ENCODE measurements at regions not wholly inside any gene's neighbourhood (a gene's known extent, or its start where the extent isn't known, plus 50 kb on each side); places are given as distances from the start of the nearest gene placed in this dataset.

DNA sequence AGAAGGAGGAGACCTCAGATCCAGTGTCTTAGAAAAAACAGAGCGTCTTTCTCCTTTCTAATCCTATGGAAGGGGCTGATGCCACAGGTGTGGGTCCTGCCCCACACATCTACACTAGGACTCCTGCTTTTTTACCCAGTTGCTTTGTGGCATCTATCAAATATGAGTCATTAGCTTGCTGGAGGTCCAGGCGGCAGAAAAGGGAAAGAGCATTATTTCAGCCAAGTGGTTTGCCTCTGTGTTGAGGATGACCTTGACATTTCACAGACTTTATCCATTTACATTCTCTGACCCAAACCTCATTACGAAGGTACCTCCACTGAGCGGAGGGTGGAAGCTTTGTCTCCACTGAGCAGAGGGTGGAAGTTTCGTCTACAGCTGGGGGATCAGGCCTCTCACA, 308.4 kb upstream of the KLF6 start:
- DNase-seq, result no peak
- H3K36me3 ChIP-seq, result no peaks in the 10 kb centered on the region
- 83 to 91% methylated on average over 2 to 5 of the region's 5 CpGs for WGBS, 2 donors (ENCODE audit: low coverage in 1 of 2)
- H3K4me3 ChIP-seq, result no peak overlapping the region
- no peaks in the 10 kb centered on the region for H3K27me3 ChIP-seq
- TF ChIP-seq EP300 (IDR thresholded peaks at IDR 0.05; ENCODE audit: low read depth) (no peak), POLR2AphosphoS5 (IDR thresholded peaks at IDR 0.05) (no peak), CTCF (IDR thresholded peaks at IDR 0.05) (no peak), POLR2A (IDR thresholded peaks at IDR 0.05) (no peak)
- H3K9me3 ChIP-seq, result no peaks in the 10 kb centered on the region
- H3K4me1 ChIP-seq, result no peaks in the 10 kb centered on the region
- in situ Hi-C loops (cut with MboI; ENCODE audit: low pct_ligation_motif_present in 1 of 4, low pct_unique_long_range_greater_than_20kb in 1 of 4, low sequenced_read_pairs in 3 of 4) (no loop called here), intact Hi-C loops (cut with DNase I; ENCODE audit: low total_unique reads) (no loop called here)
- H3K27ac ChIP-seq, result no peak overlapping the region

DNA sequence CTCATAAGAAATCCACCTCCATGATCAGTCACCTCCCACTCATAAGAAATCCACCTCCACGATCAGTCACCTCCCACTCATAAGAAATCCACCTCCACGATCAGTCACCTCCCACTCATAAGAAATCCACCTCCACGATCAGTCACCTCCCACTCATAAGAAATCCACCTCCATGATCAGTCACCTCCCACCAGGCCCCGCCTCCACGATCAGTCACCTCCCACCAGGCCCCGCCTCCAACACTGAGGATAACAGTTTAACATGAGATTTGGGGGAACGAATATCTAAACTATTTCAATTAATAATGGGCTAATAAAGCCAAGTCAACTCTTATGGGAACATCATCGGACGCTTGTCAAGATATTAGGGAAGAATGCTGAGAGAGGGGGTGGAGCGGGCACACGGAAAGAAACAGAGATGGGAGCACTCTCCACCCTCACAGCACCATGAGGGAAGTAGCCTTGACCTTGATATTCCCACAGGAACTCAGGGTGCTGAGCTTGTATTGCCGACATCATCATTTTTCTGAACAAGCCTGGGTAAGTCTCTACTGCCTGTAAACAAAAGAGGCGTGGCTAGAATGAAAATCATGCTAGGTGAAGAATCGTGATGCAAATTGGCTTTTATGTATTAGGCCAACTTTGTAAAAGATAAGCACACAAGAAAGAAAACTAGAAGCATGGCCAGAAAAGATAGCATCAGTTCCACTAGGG, 303.5 kb upstream of the KLF6 start:
- DNase-seq, result no peak
- Histone ChIP-seq H3K4me3 (no peak overlapping the region), H3K27me3 (no peaks in the 10 kb centered on the region), H3K4me1 (peaks cover 0 to 5% (median 2%) of the 10 kb centered on the region in 4 donors), H3K27ac (no peak overlapping the region), H3K9me3 (no peaks in the 10 kb centered on the region), H3K36me3 (no peaks in the 10 kb centered on the region)
- WGBS, 2 donors (ENCODE audit: low coverage in 1 of 2), result 92 to 98% methylated on average over 8 to 14 of the region's 14 CpGs
- in situ Hi-C loops (cut with MboI; ENCODE audit: low pct_ligation_motif_present in 1 of 4, low pct_unique_long_range_greater_than_20kb in 1 of 4, low sequenced_read_pairs in 3 of 4), result no loop called here
- no peak for TF ChIP-seq CTCF (IDR thresholded peaks at IDR 0.05)
- no peak for TF ChIP-seq EP300 (IDR thresholded peaks at IDR 0.05; ENCODE audit: low read depth)
- TF ChIP-seq POLR2AphosphoS5 (IDR thresholded peaks at IDR 0.05), result no peak
- no peak for TF ChIP-seq POLR2A (IDR thresholded peaks at IDR 0.05)
- intact Hi-C loops (cut with DNase I; ENCODE audit: low total_unique reads), result no loop called here

DNA sequence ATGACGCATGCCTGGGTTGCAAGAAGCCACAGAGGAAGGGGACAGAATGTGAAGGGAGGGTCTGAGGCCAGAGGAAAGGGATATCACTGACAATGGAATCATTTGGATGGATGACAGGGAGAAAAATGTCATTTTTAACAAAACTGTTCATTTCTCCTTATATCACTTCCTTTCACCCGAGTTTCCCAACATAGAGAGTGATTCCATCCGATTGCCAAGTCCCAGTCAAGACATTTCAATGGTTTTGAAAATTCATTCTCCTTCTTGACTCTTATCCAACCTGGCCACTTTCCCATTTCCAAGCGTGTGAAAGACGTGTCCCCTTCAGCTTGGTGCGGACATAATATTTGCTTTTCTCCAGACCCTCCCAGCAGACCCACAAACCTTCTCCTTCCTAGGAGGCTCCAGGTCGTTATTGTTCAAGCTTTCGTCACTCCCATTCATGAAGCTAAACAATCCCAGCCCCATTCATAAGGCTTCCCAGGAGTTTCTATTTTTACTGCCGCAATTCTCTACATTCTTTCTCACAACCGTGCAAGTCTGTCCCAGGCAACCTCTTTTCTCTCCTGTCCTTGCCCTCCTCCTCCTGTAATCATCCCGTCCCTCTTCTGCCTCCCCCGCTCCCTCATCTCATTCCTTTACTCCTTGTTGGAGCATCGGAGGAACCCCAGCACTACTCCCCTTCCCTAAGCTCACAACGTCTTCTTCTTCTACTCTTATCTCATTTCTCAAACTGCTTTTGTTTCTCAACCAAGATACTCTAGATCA, 301.3 kb upstream of the KLF6 start:
- Histone ChIP-seq H3K36me3 (no peaks in the 10 kb centered on the region), H3K9me3 (no peaks in the 10 kb centered on the region), H3K27ac (no peak overlapping the region), H3K4me3 (no peak overlapping the region), H3K4me1 (peaks cover 0 to 12% (median 2%) of the 10 kb centered on the region in 4 donors), H3K27me3 (no peaks in the 10 kb centered on the region)
- intact Hi-C loops (cut with DNase I; ENCODE audit: low total_unique reads), result no loop called here
- in situ Hi-C loops (cut with MboI; ENCODE audit: low pct_ligation_motif_present in 1 of 4, low pct_unique_long_range_greater_than_20kb in 1 of 4, low sequenced_read_pairs in 3 of 4), result no loop called here
- TF ChIP-seq CTCF (IDR thresholded peaks at IDR 0.05) (no peak), POLR2AphosphoS5 (IDR thresholded peaks at IDR 0.05) (no peak), POLR2A (IDR thresholded peaks at IDR 0.05) (no peak), EP300 (IDR thresholded peaks at IDR 0.05; ENCODE audit: low read depth) (no peak)
- DNase-seq, result no peak
- whole genome bisulfite sequencing, 2 donors (ENCODE audit: low coverage in 1 of 2), result 69 to 76% methylated on average over 14 of the region's 14 CpGs

DNA sequence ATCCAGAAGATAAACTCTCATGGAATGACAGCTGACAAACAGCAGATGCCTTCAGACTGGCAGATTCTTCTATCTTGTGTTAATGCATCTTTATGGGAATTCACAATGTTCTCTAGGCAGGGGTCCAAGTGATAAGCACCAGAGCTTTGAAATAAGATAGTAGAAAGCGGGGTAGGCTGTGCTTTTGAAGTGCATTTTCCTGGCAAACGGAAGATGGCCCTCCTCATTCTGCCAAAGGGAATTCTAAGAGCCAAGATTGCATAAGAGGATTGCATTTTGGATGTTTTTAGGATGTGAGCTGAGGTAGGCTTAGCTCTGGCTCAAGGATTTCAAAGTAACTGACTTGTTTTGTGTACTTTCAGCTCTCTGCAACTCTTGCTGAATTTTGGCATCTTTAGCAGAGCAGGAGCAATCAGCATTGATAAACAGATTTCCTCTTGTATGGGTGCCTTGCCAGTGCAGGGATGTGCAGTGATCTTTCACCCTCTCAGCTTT, 298.5 kb upstream of the KLF6 start:
- H3K36me3 ChIP-seq, result no peaks in the 10 kb centered on the region
- TF ChIP-seq POLR2AphosphoS5 (IDR thresholded peaks at IDR 0.05) (peak in 2 of 3 donors; percentile 28 to 53), EP300 (IDR thresholded peaks at IDR 0.05; ENCODE audit: low read depth) (no peak)
- H3K4me1 ChIP-seq, result peaks cover 0 to 12% (median 5%) of the 10 kb centered on the region in 4 donors
- H3K27ac ChIP-seq, result peak overlapping the region in 3 of 4 donors; percentile 14 to 59 (median 36)
- WGBS, 2 donors (ENCODE audit: low coverage in 1 of 2), result 40 to 83% methylated on average over 1 to 2 of the region's 2 CpGs
- intact Hi-C loops (cut with DNase I; ENCODE audit: low total_unique reads), result no loop called here
- in situ Hi-C loops (cut with MboI; ENCODE audit: low pct_ligation_motif_present in 1 of 4, low pct_unique_long_range_greater_than_20kb in 1 of 4, low sequenced_read_pairs in 3 of 4), result no loop called here
- no peak overlapping the region for H3K4me3 ChIP-seq
- no peaks in the 10 kb centered on the region for H3K9me3 ChIP-seq
- no peak for DNase-seq
- H3K27me3 ChIP-seq, result no peaks in the 10 kb centered on the region
